ENCODE measurements at regions not wholly inside any gene's neighbourhood (a gene's known extent, or its start where the extent isn't known, plus 50 kb on each side); places are given as distances from the start of the nearest gene placed in this dataset.

DNA sequence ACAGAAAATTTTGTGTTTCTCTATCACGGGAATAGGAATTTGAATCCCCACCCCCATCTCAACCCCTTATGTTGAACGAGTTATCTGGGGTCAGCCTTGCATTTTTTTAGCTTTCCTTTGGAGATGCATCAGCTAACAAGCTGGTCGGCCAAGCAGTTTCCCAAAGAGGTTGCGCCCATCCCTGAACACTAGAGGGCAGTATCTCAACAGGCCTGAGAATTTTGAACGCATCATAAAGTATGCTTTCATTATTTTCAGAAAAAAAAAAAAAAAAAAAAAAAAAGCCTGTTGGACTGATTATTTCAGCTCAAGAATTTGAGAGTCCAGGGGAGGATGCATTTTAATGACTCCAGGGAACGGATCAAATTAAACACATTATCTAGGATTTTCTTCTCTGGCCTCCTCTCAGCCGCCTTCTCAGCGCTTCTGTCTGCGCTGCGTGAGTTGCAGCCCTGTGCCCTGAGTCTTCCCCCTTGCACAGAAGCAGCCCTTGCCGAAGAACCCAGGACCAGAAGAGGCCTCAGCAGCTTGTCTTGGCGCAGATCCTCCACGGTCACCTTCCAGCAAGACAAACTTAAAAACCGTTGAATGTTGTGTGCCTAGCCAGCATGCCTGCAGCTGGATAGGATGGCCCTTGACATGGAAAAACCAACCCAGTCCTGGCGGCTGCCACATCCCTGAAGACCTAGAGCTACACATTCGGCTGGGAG, 76.6 kb upstream of the GZMB start (continued):
- TF ChIP-seq, protein P1, sequence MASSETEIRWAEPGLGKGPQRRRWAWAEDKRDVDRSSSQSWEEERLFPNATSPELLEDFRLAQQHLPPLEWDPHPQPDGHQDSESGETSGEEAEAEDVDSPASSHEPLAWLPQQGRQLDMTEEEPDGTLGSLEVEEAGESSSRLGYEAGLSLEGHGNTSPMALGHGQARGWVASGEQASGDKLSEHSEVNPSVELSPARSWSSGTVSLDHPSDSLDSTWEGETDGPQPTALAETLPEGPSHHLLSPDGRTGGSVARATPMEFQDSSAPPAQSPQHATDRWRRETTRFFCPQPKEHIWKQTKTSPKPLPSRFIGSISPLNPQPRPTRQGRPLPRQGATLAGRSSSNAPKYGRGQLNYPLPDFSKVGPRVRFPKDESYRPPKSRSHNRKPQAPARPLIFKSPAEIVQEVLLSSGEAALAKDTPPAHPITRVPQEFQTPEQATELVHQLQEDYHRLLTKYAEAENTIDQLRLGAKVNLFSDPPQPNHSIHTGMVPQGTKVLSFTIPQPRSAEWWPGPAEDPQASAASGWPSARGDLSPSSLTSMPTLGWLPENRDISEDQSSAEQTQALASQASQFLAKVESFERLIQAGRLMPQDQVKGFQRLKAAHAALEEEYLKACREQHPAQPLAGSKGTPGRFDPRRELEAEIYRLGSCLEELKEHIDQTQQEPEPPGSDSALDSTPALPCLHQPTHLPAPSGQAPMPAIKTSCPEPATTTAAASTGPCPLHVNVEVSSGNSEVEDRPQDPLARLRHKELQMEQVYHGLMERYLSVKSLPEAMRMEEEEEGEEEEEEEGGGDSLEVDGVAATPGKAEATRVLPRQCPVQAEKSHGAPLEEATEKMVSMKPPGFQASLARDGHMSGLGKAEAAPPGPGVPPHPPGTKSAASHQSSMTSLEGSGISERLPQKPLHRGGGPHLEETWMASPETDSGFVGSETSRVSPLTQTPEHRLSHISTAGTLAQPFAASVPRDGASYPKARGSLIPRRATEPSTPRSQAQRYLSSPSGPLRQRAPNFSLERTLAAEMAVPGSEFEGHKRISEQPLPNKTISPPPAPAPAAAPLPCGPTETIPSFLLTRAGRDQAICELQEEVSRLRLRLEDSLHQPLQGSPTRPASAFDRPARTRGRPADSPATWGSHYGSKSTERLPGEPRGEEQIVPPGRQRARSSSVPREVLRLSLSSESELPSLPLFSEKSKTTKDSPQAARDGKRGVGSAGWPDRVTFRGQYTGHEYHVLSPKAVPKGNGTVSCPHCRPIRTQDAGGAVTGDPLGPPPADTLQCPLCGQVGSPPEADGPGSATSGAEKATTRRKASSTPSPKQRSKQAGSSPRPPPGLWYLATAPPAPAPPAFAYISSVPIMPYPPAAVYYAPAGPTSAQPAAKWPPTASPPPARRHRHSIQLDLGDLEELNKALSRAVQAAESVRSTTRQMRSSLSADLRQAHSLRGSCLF (CRISPR knock-in tag; IDR thresholded peaks at IDR 0.05; ENCODE audit: borderline replicate concordance): no peak
- TF ChIP-seq ZNF558 (CRISPR knock-in tag; IDR thresholded peaks at IDR 0.05; ENCODE audit: borderline replicate concordance) (no peak), ZNF7 (CRISPR knock-in tag; IDR thresholded peaks at IDR 0.05) (no peak), AHR (CRISPR knock-in tag; IDR thresholded peaks at IDR 0.05) (peak; percentile 39; the same call in 1 of the 2 replicates), ZNF160 (CRISPR knock-in tag; IDR thresholded peaks at IDR 0.05) (no peak), ZNF781 (CRISPR knock-in tag; IDR thresholded peaks at IDR 0.05; ENCODE audit: borderline replicate concordance, not compliant biosample characterization) (no peak), U2AF1 (optimal IDR thresholded peaks at IDR 0.05; ENCODE audit: low read depth, low read length) (no peak), ZNF777 (CRISPR knock-in tag; IDR thresholded peaks at IDR 0.05) (no peak), SP4 (CRISPR knock-in tag; IDR thresholded peaks at IDR 0.05) (peak; percentile 46; the same call in 1 of the 2 replicates), ZNF660 (CRISPR knock-in tag; IDR thresholded peaks at IDR 0.05; ENCODE audit: borderline replicate concordance, low read depth) (no peak), JUN (CRISPR knock-in tag; IDR thresholded peaks at IDR 0.05) (no peak), GATA4 (IDR thresholded peaks at IDR 0.05; ENCODE audit: borderline replicate concordance, low read depth) (no peak)
- TF ChIP-seq, protein P2, sequence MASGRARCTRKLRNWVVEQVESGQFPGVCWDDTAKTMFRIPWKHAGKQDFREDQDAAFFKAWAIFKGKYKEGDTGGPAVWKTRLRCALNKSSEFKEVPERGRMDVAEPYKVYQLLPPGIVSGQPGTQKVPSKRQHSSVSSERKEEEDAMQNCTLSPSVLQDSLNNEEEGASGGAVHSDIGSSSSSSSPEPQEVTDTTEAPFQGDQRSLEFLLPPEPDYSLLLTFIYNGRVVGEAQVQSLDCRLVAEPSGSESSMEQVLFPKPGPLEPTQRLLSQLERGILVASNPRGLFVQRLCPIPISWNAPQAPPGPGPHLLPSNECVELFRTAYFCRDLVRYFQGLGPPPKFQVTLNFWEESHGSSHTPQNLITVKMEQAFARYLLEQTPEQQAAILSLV (CRISPR knock-in tag; IDR thresholded peaks at IDR 0.05; ENCODE audit: borderline replicate concordance): 0 out of 2 replicates have a peak, but pooled peaks have one; percentile 7
- TF ChIP-seq, protein P3, sequence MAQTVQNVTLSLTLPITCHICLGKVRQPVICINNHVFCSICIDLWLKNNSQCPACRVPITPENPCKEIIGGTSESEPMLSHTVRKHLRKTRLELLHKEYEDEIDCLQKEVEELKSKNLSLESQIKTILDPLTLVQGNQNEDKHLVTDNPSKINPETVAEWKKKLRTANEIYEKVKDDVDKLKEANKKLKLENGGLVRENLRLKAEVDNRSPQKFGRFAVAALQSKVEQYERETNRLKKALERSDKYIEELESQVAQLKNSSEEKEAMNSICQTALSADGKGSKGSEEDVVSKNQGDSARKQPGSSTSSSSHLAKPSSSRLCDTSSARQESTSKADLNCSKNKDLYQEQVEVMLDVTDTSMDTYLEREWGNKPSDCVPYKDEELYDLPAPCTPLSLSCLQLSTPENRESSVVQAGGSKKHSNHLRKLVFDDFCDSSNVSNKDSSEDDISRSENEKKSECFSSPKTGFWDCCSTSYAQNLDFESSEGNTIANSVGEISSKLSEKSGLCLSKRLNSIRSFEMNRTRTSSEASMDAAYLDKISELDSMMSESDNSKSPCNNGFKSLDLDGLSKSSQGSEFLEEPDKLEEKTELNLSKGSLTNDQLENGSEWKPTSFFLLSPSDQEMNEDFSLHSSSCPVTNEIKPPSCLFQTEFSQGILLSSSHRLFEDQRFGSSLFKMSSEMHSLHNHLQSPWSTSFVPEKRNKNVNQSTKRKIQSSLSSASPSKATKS (CRISPR knock-in tag; IDR thresholded peaks at IDR 0.05): no peak
- TF ChIP-seq, protein P4, sequence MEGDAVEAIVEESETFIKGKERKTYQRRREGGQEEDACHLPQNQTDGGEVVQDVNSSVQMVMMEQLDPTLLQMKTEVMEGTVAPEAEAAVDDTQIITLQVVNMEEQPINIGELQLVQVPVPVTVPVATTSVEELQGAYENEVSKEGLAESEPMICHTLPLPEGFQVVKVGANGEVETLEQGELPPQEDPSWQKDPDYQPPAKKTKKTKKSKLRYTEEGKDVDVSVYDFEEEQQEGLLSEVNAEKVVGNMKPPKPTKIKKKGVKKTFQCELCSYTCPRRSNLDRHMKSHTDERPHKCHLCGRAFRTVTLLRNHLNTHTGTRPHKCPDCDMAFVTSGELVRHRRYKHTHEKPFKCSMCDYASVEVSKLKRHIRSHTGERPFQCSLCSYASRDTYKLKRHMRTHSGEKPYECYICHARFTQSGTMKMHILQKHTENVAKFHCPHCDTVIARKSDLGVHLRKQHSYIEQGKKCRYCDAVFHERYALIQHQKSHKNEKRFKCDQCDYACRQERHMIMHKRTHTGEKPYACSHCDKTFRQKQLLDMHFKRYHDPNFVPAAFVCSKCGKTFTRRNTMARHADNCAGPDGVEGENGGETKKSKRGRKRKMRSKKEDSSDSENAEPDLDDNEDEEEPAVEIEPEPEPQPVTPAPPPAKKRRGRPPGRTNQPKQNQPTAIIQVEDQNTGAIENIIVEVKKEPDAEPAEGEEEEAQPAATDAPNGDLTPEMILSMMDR (CRISPR knock-in tag; IDR thresholded peaks at IDR 0.05): peak; percentile 83

All from HepG2 (cell line).